Stimulated activated CD4-positive, alpha-beta T cell treated with anti-CD3 and anti-CD28 coated beads, Interleukin-2, amount 100 ng/mL, for 48 hours (primary cell): ENCODE measurements at regions not wholly inside any gene's neighbourhood (a gene's known extent, or its start where the extent isn't known, plus 50 kb on each side); places are given as distances from the start of the nearest gene placed in this dataset.
"Not testable (repeated sequence)": the region's sequence is repeated elsewhere in the genome, so short reads cannot be mapped to it uniquely, and the experiment has no call there.

Source experiments
- DNase-seq, 2 donors: peaks; one replicate each; pipeline ENCODE4 v3.0.0-alpha.2; 2020

GRCh38 chr7:68250143-68250542, 1253.5 kb downstream of the TYW1 start:
- DNase-seq, result no peak

- not testable (repeated sequence) for DNase-seq
These were observed 1258.2 kb downstream of the TYW1 start for GRCh38 chr7:68254815-68255214.

- DNase-seq, result no peak
These were observed 1259.7 kb downstream of the TYW1 start for GRCh38 chr7:68256295-68256694.

- DNase-seq, result no peak
These were observed 1262.0 kb downstream of the TYW1 start for GRCh38 chr7:68258609-68259008.

GRCh38 chr7:68265258-68265657, 1268.6 kb downstream of the TYW1 start:
- no peak for DNase-seq

GRCh38 chr7:68266004-68266579, 1269.5 kb downstream of the TYW1 start:
- no peak for DNase-seq

GRCh38 chr7:68267486-68267885, 1270.9 kb downstream of the TYW1 start:
- no peak for DNase-seq

- DNase-seq, result no peak
These were observed 1272.8 kb downstream of the TYW1 start for GRCh38 chr7:68269405-68269804.

- no peak for DNase-seq
These were observed 1275.9 kb downstream of the TYW1 start for GRCh38 chr7:68272507-68272906.

- no peak for DNase-seq
These were observed 1280.1 kb downstream of the TYW1 start for GRCh38 chr7:68276725-68277124.

- no peak for DNase-seq
These were observed 1283.3 kb downstream of the TYW1 start for GRCh38 chr7:68279827-68280400.

GRCh38 chr7:68280931-68281330, 1284.3 kb downstream of the TYW1 start:
- no peak for DNase-seq

GRCh38 chr7:68288144-68288593, 1291.5 kb downstream of the TYW1 start:
- no peak for DNase-seq

- DNase-seq, result no peak
These were observed 1295.1 kb downstream of the TYW1 start for GRCh38 chr7:68291710-68292109.

- no peak for DNase-seq
These were observed 1298.8 kb downstream of the TYW1 start for GRCh38 chr7:68295386-68295785.

- no peak for DNase-seq
These were observed 1293.7 kb upstream of the AUTS2 start for GRCh38 chr7:68304536-68304935.

GRCh38 chr7:68306692-68307107, 1291.6 kb upstream of the AUTS2 start:
- DNase-seq, result no peak

- no peak for DNase-seq
These were observed 1289.0 kb upstream of the AUTS2 start for GRCh38 chr7:68309271-68309670.

- no peak for DNase-seq
These were observed 1288.5 kb upstream of the AUTS2 start for GRCh38 chr7:68309806-68310205.

- no peak for DNase-seq
These were observed 1286.3 kb upstream of the AUTS2 start for GRCh38 chr7:68311958-68312357.

- DNase-seq, result no peak
These were observed 1284.5 kb upstream of the AUTS2 start for GRCh38 chr7:68313806-68314205.

GRCh38 chr7:68314208-68314607, 1284.1 kb upstream of the AUTS2 start:
- DNase-seq, result no peak

- no peak for DNase-seq
These were observed 1280.8 kb upstream of the AUTS2 start for GRCh38 chr7:68317476-68317875.

- DNase-seq, result no peak
These were observed 1279.2 kb upstream of the AUTS2 start for GRCh38 chr7:68319061-68319460.

GRCh38 chr7:68321076-68321639, 1277.1 kb upstream of the AUTS2 start:
- no peak for DNase-seq
